CD8-positive, alpha-beta memory T cell (primary cell): ENCODE measurements at regions not wholly inside any gene's neighbourhood (a gene's known extent, or its start where the extent isn't known, plus 50 kb on each side); places are given as distances from the start of the nearest gene placed in this dataset.
"Not testable (repeated sequence)": the region's sequence is repeated elsewhere in the genome, so short reads cannot be mapped to it uniquely, and the experiment has no call there.

Experiments
- CTCF ChIA-PET: fragments of 350-600 bp; sonication (Branson Sonifier 250); formaldehyde crosslinking; loops from one replicate; lab custom pipeline; 2021; ENCODE audit warnings: antibody characterized with exemption; lab: Charles Lee
- POLR2A ChIA-PET: fragments of 350-600 bp; sonication (Branson Sonifier 250); formaldehyde crosslinking; loops from one replicate; lab custom pipeline; 2021; ENCODE audit warnings: antibody characterized with exemption; lab: Charles Lee
- DNase-seq, 5 donors: peaks; one replicate each; pipeline versions ENCODE4 v3.0.0 to v3.0.0-alpha.2; 2020 to 2022; ENCODE audit warnings: mixed read lengths in 1 of 5
- H3K27ac ChIP-seq: one replicate; pipeline ENCODE4 v1.7.0; 2013; ENCODE audit warnings: low read depth, mild to moderate bottlenecking, low read length, moderate library complexity
- H3K27me3 ChIP-seq: 2 replicates; pipeline ENCODE4 v1.7.0; 2013; ENCODE audit warnings: low read length, mild to moderate bottlenecking; ENCODE audit not compliant: insufficient read depth, poor library complexity, severe bottlenecking
- H3K36me3 ChIP-seq: 2 replicates; pipeline ENCODE4 v1.7.0; 2013; ENCODE audit warnings: mild to moderate bottlenecking, low read length, moderate library complexity; ENCODE audit not compliant: insufficient read depth
- H3K4me1 ChIP-seq: 2 replicates; pipeline ENCODE4 v1.7.0; 2013; ENCODE audit warnings: mild to moderate bottlenecking, low read length, moderate library complexity; ENCODE audit not compliant: insufficient read depth
- H3K4me3 ChIP-seq: 2 replicates; pipeline ENCODE4 v1.7.0; 2013; ENCODE audit warnings: mild to moderate bottlenecking, low read length
- H3K9me3 ChIP-seq: 2 replicates; pipeline ENCODE4 v1.7.0; 2013; ENCODE audit warnings: mild to moderate bottlenecking, low read length
- H3K27ac Mint-ChIP-seq, 8 donors: one replicate each; pipeline ENCODE4 v1.8.0; 2020 to 2021; ENCODE audit warnings: mixed read lengths in 8 of 8, mild to moderate bottlenecking in 6 of 8, inconsistent platforms in 3 of 8, moderate library complexity in 3 of 8
- H3K27me3 Mint-ChIP-seq, 2 donors: one replicate each; pipeline ENCODE4 v1.8.0; 2020 to 2021; ENCODE audit warnings: mixed read lengths in 2 of 2, mild to moderate bottlenecking in 1 of 2, moderate library complexity in 1 of 2
- H3K36me3 Mint-ChIP-seq, 3 donors: one replicate each; pipeline ENCODE4 v1.8.0; 2020 to 2021; ENCODE audit warnings: mixed read lengths in 3 of 3, inconsistent platforms in 1 of 3, mild to moderate bottlenecking in 1 of 3
- H3K4me1 Mint-ChIP-seq, 3 donors: one replicate each; pipeline ENCODE4 v1.8.0; 2020 to 2021; ENCODE audit warnings: mixed read lengths in 3 of 3, inconsistent platforms in 1 of 3, mild to moderate bottlenecking in 1 of 3
- H3K4me3 Mint-ChIP-seq, 7 donors: one replicate each; pipeline ENCODE4 v1.8.0; 2020 to 2021; ENCODE audit warnings: mixed read lengths in 7 of 7, mild to moderate bottlenecking in 6 of 7, moderate library complexity in 4 of 7, inconsistent platforms in 2 of 7
- H3K9me3 Mint-ChIP-seq, 5 donors: one replicate each; pipeline ENCODE4 v1.8.0; 2020 to 2022; ENCODE audit warnings: mixed read lengths in 5 of 5, mild to moderate bottlenecking in 3 of 5, moderate library complexity in 2 of 5, inconsistent platforms in 1 of 5

DNA sequence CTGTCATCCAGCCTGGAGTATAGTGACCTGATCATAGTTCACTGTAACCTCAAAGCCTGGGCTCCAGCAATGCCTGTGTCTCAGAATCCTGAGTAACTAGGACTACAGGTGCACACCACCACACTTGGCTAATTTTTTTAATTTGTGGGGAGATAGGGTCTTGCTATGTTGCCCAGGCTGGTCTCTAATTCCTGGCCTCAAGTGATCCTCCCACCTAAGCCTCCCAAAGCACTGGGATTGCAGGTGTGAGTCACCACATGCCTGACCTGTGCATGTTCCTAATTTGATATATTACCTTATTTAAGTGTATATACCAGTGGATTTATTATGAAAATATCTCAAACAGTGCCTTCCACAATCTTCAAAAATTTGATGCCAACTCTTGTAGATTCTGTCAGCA is 123.6 kb upstream of the XIRP2 start:
- no peak overlapping the region for H3K27ac ChIP-seq
- ChIA-PET POLR2A (no interaction called here), CTCF (no interaction called here)
- H3K9me3 ChIP-seq: no peaks in the 10 kb centered on the region
- no peaks in the 10 kb centered on the region for H3K36me3 Mint-ChIP-seq
- no peaks in the 10 kb centered on the region for H3K4me1 ChIP-seq
- no peaks in the 10 kb centered on the region for H3K27me3 Mint-ChIP-seq
- H3K9me3 Mint-ChIP-seq: peaks cover 2 to 9% (median 4%) of the 10 kb centered on the region in 5 donors
- H3K27me3 ChIP-seq: no peaks in the 10 kb centered on the region
- H3K27ac Mint-ChIP-seq: no peak overlapping the region
- H3K4me3 ChIP-seq: no peak overlapping the region
- no peaks in the 10 kb centered on the region for H3K36me3 ChIP-seq
- no peak for DNase-seq
- no peaks in the 10 kb centered on the region for H3K4me1 Mint-ChIP-seq
- no peak overlapping the region for H3K4me3 Mint-ChIP-seq

DNA sequence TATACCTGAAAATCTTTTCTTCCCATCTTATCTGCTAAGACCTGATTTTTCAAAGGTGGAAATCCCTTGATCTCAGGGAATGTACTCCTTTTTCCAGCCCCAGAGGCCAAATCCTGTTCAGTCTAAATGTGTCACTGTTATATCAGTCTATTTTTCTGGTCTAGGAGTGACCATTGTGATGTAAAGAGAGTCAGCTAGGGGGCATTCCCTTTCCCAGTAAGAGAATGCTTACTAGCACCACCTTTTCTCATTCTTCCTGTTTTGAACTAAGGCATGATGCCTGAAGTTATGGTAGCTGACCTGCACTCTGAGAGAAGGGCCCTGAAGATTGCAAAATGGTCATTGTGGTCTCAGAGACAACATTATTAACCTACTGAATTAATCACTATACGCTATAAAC is 124.1 kb upstream of the XIRP2 start:
- H3K4me1 Mint-ChIP-seq: no peaks in the 10 kb centered on the region
- H3K9me3 Mint-ChIP-seq: peaks cover 0 to 6% (median 4%) of the 10 kb centered on the region in 5 donors
- no peak for DNase-seq
- CTCF ChIA-PET: no interaction called here
- H3K4me3 Mint-ChIP-seq: no peak overlapping the region
- Histone ChIP-seq H3K4me3 (no peak overlapping the region), H3K27me3 (no peaks in the 10 kb centered on the region), H3K27ac (no peak overlapping the region), H3K9me3 (no peaks in the 10 kb centered on the region), H3K36me3 (no peaks in the 10 kb centered on the region), H3K4me1 (no peaks in the 10 kb centered on the region)
- POLR2A ChIA-PET: no interaction called here
- H3K36me3 Mint-ChIP-seq: no peaks in the 10 kb centered on the region
- H3K27ac Mint-ChIP-seq: no peak overlapping the region
- H3K27me3 Mint-ChIP-seq: no peaks in the 10 kb centered on the region

DNA sequence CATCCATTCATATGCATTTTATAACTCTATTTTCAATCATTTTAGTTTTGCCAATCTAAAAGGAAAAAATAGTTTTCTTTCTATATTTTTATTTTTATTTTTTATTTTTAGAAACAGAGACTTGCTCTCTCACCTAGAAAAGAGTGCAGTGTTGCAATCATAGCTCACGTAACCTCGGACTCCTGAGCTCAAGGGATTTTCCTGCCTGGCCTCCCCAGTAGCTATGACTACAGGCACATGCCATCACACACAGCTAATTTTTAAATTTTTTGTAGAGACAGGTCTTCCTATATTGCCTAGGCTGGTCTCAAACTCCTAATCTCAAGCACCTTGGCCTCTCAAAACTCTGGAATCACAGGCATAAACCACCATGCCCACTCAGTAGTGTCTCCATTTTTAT is 125.5 kb upstream of the XIRP2 start:
- DNase-seq: no peak
- no peak overlapping the region for H3K4me3 Mint-ChIP-seq
- H3K4me1 Mint-ChIP-seq: no peaks in the 10 kb centered on the region
- CTCF ChIA-PET: no interaction called here
- no peaks in the 10 kb centered on the region for H3K36me3 Mint-ChIP-seq
- POLR2A ChIA-PET: no interaction called here
- peaks cover 0 to 6% (median 0%) of the 10 kb centered on the region in 5 donors for H3K9me3 Mint-ChIP-seq
- H3K27me3 ChIP-seq: no peaks in the 10 kb centered on the region
- H3K4me3 ChIP-seq: no peak overlapping the region
- H3K27ac ChIP-seq: no peak overlapping the region
- no peaks in the 10 kb centered on the region for H3K36me3 ChIP-seq
- H3K27me3 Mint-ChIP-seq: no peaks in the 10 kb centered on the region
- no peaks in the 10 kb centered on the region for H3K9me3 ChIP-seq
- H3K27ac Mint-ChIP-seq: peak overlapping the region in 1 of 8 donors; percentile 65
- H3K4me1 ChIP-seq: no peaks in the 10 kb centered on the region

DNA sequence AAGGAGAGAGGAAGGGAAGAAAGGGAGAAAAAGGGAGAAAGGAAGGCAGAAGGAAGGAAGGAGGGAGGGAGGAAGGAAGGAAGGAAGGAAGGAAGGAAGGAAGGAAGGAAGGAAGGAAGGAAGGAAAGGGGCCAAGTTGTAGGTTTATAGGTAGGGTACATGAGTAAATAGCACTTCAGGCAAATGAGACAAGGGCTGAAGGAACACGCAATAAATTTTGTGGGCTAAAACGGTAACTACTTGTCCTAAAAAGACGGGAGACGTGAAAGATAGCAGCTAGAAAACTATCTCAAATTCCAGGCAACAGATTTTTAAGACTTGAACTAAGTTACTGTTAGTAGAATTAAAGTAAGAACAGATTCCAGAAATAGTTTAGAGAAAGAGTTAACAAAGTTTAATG is 129.3 kb upstream of the XIRP2 start:
- Histone ChIP-seq H3K27me3 (no peaks in the 10 kb centered on the region), H3K9me3 (no peaks in the 10 kb centered on the region), H3K27ac (no peak overlapping the region), H3K4me3 (no peak overlapping the region), H3K36me3 (no peaks in the 10 kb centered on the region), H3K4me1 (no peaks in the 10 kb centered on the region)
- no peaks in the 10 kb centered on the region for H3K27me3 Mint-ChIP-seq
- no peak overlapping the region for H3K27ac Mint-ChIP-seq
- peaks cover 0 to 3% (median 1%) of the 10 kb centered on the region in 5 donors for H3K9me3 Mint-ChIP-seq
- H3K4me3 Mint-ChIP-seq: no peak overlapping the region
- no peaks in the 10 kb centered on the region for H3K4me1 Mint-ChIP-seq
- ChIA-PET POLR2A (no interaction called here), CTCF (no interaction called here)
- no peaks in the 10 kb centered on the region for H3K36me3 Mint-ChIP-seq
- DNase-seq: no peak

DNA sequence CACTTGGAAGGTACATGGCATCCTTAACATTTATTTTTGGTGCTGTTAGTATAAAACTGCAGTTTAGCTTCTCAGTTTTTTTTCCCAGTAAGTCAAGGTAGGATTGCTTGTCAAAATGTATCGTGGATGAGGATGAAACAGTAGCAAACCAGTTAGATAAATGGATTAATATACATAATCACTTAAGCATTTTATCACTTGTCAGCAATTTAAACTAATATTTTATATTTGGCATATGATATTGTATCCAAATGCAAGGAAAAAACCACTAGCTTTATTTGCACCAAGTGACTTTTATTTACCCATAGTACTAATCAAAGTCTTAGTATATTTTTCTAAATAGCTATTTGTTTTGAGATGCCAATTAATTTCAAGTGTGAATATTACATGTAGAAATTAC is 137.7 kb upstream of the XIRP2 start:
- no peaks in the 10 kb centered on the region for H3K36me3 Mint-ChIP-seq
- Histone ChIP-seq H3K4me1 (no peaks in the 10 kb centered on the region), H3K27ac (no peak overlapping the region), H3K4me3 (no peak overlapping the region), H3K36me3 (no peaks in the 10 kb centered on the region), H3K9me3 (peaks cover 2% of the 10 kb centered on the region), H3K27me3 (no peaks in the 10 kb centered on the region)
- no peak overlapping the region for H3K27ac Mint-ChIP-seq
- H3K27me3 Mint-ChIP-seq: no peaks in the 10 kb centered on the region
- ChIA-PET POLR2A (no interaction called here), CTCF (no interaction called here)
- H3K4me1 Mint-ChIP-seq: no peaks in the 10 kb centered on the region
- no peak for DNase-seq
- peaks cover 3 to 26% (median 8%) of the 10 kb centered on the region in 5 donors for H3K9me3 Mint-ChIP-seq
- no peak overlapping the region for H3K4me3 Mint-ChIP-seq

DNA sequence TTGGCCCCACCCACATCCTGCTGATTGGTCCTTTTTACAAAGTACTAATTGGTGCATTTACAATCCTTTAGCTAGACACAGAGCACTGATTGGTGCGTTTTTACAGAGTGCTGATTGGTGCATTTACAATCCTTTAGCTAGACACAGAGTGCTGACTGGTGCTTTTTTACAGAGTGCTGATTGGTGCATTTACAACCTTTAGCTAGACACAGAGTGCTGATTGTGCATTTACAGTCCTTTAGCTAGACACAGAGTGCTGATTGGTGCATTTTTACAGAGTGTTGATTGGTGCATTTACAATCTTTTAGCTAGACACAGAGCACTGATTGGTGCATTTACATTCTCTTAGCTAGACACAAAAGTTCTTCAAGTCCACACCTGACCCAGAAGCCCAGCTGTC is 144.2 kb upstream of the XIRP2 start:
- POLR2A ChIA-PET, H3K4me3 ChIP-seq, H3K36me3 Mint-ChIP-seq: not testable (repeated sequence)

DNA sequence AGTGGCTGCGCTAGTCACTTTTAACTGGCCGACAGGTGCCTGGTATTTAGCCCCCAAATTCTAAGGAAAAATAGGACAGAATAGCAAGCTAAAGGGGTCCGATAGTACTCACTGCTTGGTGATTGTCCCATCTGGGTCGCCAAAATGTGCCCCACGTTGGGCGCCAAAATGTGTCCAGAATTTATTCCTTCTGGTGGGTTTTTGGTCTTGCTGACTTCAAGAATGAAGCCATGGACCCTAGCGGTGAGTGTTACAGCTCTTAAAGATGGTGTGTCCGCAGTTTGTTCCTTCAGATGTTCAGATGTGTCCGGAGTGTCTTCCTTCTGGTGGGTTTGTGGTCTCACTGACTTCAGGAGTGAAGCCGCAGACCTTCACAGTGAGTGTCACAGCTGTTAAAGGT is 144.8 kb upstream of the XIRP2 start:
- H3K4me3 Mint-ChIP-seq, H3K36me3 Mint-ChIP-seq, H3K27ac ChIP-seq, POLR2A ChIA-PET, H3K4me1 ChIP-seq, H3K4me1 Mint-ChIP-seq, H3K27me3 ChIP-seq, H3K4me3 ChIP-seq, H3K27me3 Mint-ChIP-seq, DNase-seq, H3K36me3 ChIP-seq, H3K27ac Mint-ChIP-seq: not testable (repeated sequence)
- peaks cover 34 to 57% (median 48%) of the 10 kb centered on the region in 5 donors for H3K9me3 Mint-ChIP-seq
- CTCF ChIA-PET: interaction anchor here (0.9 kb wide), 1 partner anchor 11 kb away, joined by 3 read pairs; no protein-coding TSS in a partner anchor
- peaks cover 14% of the 10 kb centered on the region for H3K9me3 ChIP-seq

More for the DNA sequence above, 144.2 kb upstream of the XIRP2 start:
- not testable (repeated sequence) for H3K27ac Mint-ChIP-seq, H3K4me1 Mint-ChIP-seq, H3K27me3 Mint-ChIP-seq, DNase-seq, H3K27me3 ChIP-seq, H3K27ac ChIP-seq, H3K4me1 ChIP-seq, H3K4me3 Mint-ChIP-seq, H3K36me3 ChIP-seq
- peaks cover 14% of the 10 kb centered on the region for H3K9me3 ChIP-seq
- peaks cover 41 to 59% (median 47%) of the 10 kb centered on the region in 5 donors for H3K9me3 Mint-ChIP-seq
- CTCF ChIA-PET: interaction anchor here (0.9 kb wide), 1 partner anchor 10 kb away, joined by 3 read pairs; no protein-coding TSS in a partner anchor

DNA sequence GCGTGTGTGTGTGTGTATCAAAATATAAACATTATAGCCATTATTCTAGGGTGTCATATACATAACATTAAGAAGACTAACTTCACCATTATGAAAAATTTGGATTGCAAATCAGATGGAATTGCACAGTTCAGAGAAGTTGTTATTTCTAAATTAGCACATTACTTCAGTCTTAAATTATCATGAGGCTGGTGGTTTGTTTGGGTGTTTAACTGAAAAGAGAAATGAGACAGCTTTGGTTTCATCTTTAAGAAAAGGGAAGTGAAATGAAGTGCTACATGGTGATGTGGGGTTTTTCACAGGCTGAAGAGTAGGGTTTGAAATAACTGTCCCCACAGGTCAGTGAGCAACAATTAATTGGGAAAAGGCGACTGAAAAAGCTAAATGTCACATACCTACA is 161.2 kb upstream of the XIRP2 start:
- DNase-seq: no peak
- H3K27me3 Mint-ChIP-seq: no peaks in the 10 kb centered on the region
- H3K4me1 Mint-ChIP-seq: no peaks in the 10 kb centered on the region
- no peaks in the 10 kb centered on the region for H3K36me3 ChIP-seq
- H3K9me3 ChIP-seq: no peaks in the 10 kb centered on the region
- POLR2A ChIA-PET: no interaction called here
- no peaks in the 10 kb centered on the region for H3K4me1 ChIP-seq
- CTCF ChIA-PET: no interaction called here
- no peak overlapping the region for H3K4me3 Mint-ChIP-seq
- H3K27ac ChIP-seq: no peak overlapping the region
- no peaks in the 10 kb centered on the region for H3K36me3 Mint-ChIP-seq
- no peak overlapping the region for H3K4me3 ChIP-seq
- H3K27ac Mint-ChIP-seq: no peak overlapping the region
- H3K27me3 ChIP-seq: no peaks in the 10 kb centered on the region
- peaks cover 4 to 34% (median 9%) of the 10 kb centered on the region in 5 donors for H3K9me3 Mint-ChIP-seq
